Endodermal cell (in vitro differentiated cells): ENCODE measurements at regions not wholly inside any gene's neighbourhood (a gene's known extent, or its start where the extent isn't known, plus 50 kb on each side); places are given as distances from the start of the nearest gene placed in this dataset.

Source experiments
- DNase-seq: peaks from one replicate; pipeline ENCODE4 v3.0.0-alpha.2; 2017
- H3K27ac ChIP-seq: 2 replicates; pipeline ENCODE4 v1.5.1; 2013; ENCODE audit warnings: mild to moderate bottlenecking, low read depth, low read length, moderate library complexity
- H3K27me3 ChIP-seq: 2 replicates; pipeline ENCODE4 v1.6.1; 2013; ENCODE audit warnings: mild to moderate bottlenecking, low read length, moderate library complexity; ENCODE audit not compliant: insufficient read depth, control insufficient read depth, poor library complexity, severe bottlenecking
- H3K36me3 ChIP-seq: 2 replicates; pipeline ENCODE4 v1.7.0; 2013; ENCODE audit warnings: mild to moderate bottlenecking, low read length, moderate library complexity; ENCODE audit not compliant: control insufficient read depth, insufficient read depth
- H3K4me1 ChIP-seq: one replicate; pipeline ENCODE4 v1.7.0; 2013; ENCODE audit warnings: low read length; ENCODE audit not compliant: control insufficient read depth, insufficient read depth
- H3K4me3 ChIP-seq: 2 replicates; pipeline ENCODE4 v1.5.1; 2013; ENCODE audit warnings: mild to moderate bottlenecking, low read length, moderate library complexity
- H3K9ac ChIP-seq: 2 replicates; pipeline ENCODE4 v1.6.1; 2013; ENCODE audit warnings: mild to moderate bottlenecking, low read length, moderate library complexity; ENCODE audit not compliant: poor library complexity, severe bottlenecking; ENCODE audit errors: extremely low read depth
- H3K9me3 ChIP-seq: 2 replicates; pipeline ENCODE4 v1.6.1; 2013; ENCODE audit warnings: mild to moderate bottlenecking, low read length, moderate library complexity; ENCODE audit not compliant: control insufficient read depth
- H3K27ac Mint-ChIP-seq: 2 replicates; pipeline ENCODE4 v1.8.0; 2020; ENCODE audit warnings: mixed read lengths
- H3K27me3 Mint-ChIP-seq: 2 replicates; pipeline ENCODE4 v1.8.0; 2021; ENCODE audit warnings: mild to moderate bottlenecking, mixed read lengths; ENCODE audit not compliant: insufficient read depth
- H3K36me3 Mint-ChIP-seq: 2 replicates; pipeline ENCODE4 v1.8.0; 2020; ENCODE audit warnings: low read depth, mixed read lengths
- H3K4me1 Mint-ChIP-seq: 2 replicates; pipeline ENCODE4 v1.8.0; 2020; ENCODE audit warnings: mixed read lengths
- H3K4me3 Mint-ChIP-seq: 2 replicates; pipeline ENCODE4 v1.8.0; 2020; ENCODE audit warnings: mild to moderate bottlenecking, moderate library complexity, mixed read lengths
- H3K9me3 Mint-ChIP-seq: 2 replicates; pipeline ENCODE4 v1.8.0; 2020; ENCODE audit warnings: mild to moderate bottlenecking, mixed read lengths
- CTCF ChIP-seq: fragments of 200-600 bp; sonication (generic); conservative IDR thresholded peaks from 2 replicates; pipeline ENCODE4 v1.5.0; 2021; ENCODE audit warnings: antibody characterized with exemption, mild to moderate bottlenecking
- WGBS, 2 experiments: methylation state at CpG; one replicate each; pipeline versions ENCODE4 v1.1.5 to v1.1.7; 2013; ENCODE audit warnings: missing lambda C conversion rate in 2 of 2, mixed read lengths in 1 of 2; ENCODE audit not compliant: insufficient coverage in 1 of 2, insufficient read length in 1 of 2; 5-methylcytosine and 5-hydroxymethylcytosine counted together

DNA sequence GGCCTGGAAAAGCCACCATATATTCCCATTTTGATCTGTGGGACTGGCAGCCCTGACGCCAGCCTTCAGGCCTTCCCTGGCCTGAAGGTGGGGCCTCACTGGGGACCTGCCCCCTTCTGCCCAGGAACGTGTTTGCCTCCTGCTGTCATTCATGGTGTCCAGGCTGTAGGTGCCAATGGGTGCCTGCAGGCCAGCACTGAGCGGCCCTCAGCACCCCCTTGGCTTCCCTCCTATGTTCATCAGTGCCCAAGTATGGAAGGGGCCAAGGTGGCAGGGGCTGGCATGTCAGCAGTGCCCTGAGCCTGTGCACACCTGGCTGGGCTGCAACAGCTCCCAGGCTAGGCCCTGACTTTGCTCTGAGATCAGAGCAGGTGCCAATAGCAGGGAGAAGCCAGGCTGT is 800.3 kb upstream of the RAB6C start:
- no peaks in the 10 kb centered on the region for H3K36me3 Mint-ChIP-seq
- no peaks in the 10 kb centered on the region for H3K9me3 Mint-ChIP-seq
- Histone ChIP-seq H3K9me3 (no peaks in the 10 kb centered on the region), H3K27me3 (no peaks in the 10 kb centered on the region), H3K27ac (no peak overlapping the region), H3K36me3 (no peaks in the 10 kb centered on the region), H3K9ac (no peak overlapping the region), H3K4me3 (no peak overlapping the region), H3K4me1 (no peaks in the 10 kb centered on the region)
- H3K4me1 Mint-ChIP-seq, result no peaks in the 10 kb centered on the region
- H3K4me3 Mint-ChIP-seq, result no peak overlapping the region
- WGBS, 2 experiments, result 94 to 100% methylated on average over 1 to 3 of the region's 3 CpGs
- no peak for TF ChIP-seq CTCF
- H3K27ac Mint-ChIP-seq, result no peak overlapping the region
- no peak for DNase-seq
- peaks cover 3% of the 10 kb centered on the region for H3K27me3 Mint-ChIP-seq

- no peaks in the 10 kb centered on the region for H3K9me3 Mint-ChIP-seq
- no peak overlapping the region for H3K27ac Mint-ChIP-seq
- no peak overlapping the region for H3K9ac ChIP-seq
- no peaks in the 10 kb centered on the region for H3K36me3 ChIP-seq
- no peaks in the 10 kb centered on the region for H3K9me3 ChIP-seq
- no peak overlapping the region for H3K27ac ChIP-seq
- no peaks in the 10 kb centered on the region for H3K4me1 ChIP-seq
- H3K4me3 Mint-ChIP-seq, result no peak overlapping the region
- no peaks in the 10 kb centered on the region for H3K4me1 Mint-ChIP-seq
- 82 to 94% methylated on average over 3 to 5 of the region's 5 CpGs for WGBS, 2 experiments
- no peak overlapping the region for H3K4me3 ChIP-seq
- no peak for TF ChIP-seq CTCF
- no peak for DNase-seq
- H3K27me3 ChIP-seq, result no peaks in the 10 kb centered on the region
- H3K27me3 Mint-ChIP-seq, result peaks cover 3% of the 10 kb centered on the region
- H3K36me3 Mint-ChIP-seq, result no peaks in the 10 kb centered on the region
Observed at GRCh38 chr2:129180124-129180716, 799.2 kb upstream of the RAB6C start.

GRCh38 chr2:129181433-129181832 is 798.0 kb upstream of the RAB6C start:
- no peaks in the 10 kb centered on the region for H3K9me3 ChIP-seq
- H3K4me3 ChIP-seq, result no peak overlapping the region
- H3K36me3 ChIP-seq, result no peaks in the 10 kb centered on the region
- H3K36me3 Mint-ChIP-seq, result no peaks in the 10 kb centered on the region
- DNase-seq, result no peak
- H3K4me3 Mint-ChIP-seq, result no peak overlapping the region
- no peak for TF ChIP-seq CTCF
- H3K27ac ChIP-seq, result no peak overlapping the region
- no peak overlapping the region for H3K27ac Mint-ChIP-seq
- no peaks in the 10 kb centered on the region for H3K27me3 ChIP-seq
- no peak overlapping the region for H3K9ac ChIP-seq
- no peaks in the 10 kb centered on the region for H3K4me1 Mint-ChIP-seq
- WGBS, 2 experiments, result 69% methylated on average over 1 of the region's 1 CpG; no CpG with 5 or more reads in 1 of the 2 experiments
- H3K9me3 Mint-ChIP-seq, result no peaks in the 10 kb centered on the region
- H3K4me1 ChIP-seq, result no peaks in the 10 kb centered on the region
- H3K27me3 Mint-ChIP-seq, result no peaks in the 10 kb centered on the region
